HG02759 (cell line): ENCODE measurements at regions not wholly inside any gene's neighbourhood (a gene's known extent, or its start where the extent isn't known, plus 50 kb on each side); places are given as distances from the start of the nearest gene placed in this dataset.
"Not testable (repeated sequence)": the region's sequence is repeated elsewhere in the genome, so short reads cannot be mapped to it uniquely, and the experiment has no call there.

ENCODE experiments used
- ATAC-seq: cut with Tn5 transposase; IDR thresholded peaks from one replicate; pipeline ENCODE4 v1.9.1; 2021; ENCODE audit warnings: mild to moderate bottlenecking, moderate library complexity; ENCODE audit not compliant: unreplicated experiment

DNA sequence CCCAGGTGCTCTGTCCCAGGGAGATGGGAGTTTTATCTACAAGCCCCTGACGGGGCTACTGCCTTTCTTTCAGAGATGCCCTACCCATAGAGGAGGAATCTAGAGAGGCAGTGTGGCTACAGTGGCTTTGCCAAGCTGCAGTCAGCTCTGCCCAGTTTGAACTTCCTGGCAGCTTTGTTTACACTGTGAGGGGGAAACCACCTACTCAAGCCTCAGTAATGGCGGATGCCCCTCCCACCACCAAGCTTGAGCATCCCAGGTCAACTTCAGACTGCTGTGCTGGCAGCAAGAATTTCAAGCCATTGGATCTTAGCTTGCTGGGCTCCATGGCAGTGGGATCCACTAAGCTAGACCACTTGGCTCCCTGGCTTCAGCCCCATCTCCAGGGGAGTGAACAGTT is 53.1 kb upstream of the TMEM252 start:
- not testable (repeated sequence) for ATAC-seq

DNA sequence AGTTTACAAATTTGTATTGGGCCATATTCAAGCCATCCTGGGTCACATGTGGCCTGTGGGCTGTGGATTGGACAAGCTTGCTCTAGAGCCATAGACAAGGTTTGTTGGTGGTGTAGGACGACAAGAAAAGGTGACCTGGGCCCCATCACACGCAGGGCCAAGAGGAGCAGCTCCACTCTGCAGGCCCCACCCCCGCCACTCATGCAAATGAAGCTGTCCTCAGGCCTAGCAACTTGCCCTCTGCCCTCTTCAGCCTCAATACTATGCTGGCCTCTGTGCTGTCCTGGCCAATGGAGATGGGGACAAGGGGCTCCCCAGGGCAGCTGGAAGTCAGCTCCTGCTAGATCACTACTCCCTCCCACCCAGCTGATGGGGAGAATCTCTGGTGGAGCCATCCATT is 55.2 kb upstream of the TMEM252 start:
- ATAC-seq: no peak

DNA sequence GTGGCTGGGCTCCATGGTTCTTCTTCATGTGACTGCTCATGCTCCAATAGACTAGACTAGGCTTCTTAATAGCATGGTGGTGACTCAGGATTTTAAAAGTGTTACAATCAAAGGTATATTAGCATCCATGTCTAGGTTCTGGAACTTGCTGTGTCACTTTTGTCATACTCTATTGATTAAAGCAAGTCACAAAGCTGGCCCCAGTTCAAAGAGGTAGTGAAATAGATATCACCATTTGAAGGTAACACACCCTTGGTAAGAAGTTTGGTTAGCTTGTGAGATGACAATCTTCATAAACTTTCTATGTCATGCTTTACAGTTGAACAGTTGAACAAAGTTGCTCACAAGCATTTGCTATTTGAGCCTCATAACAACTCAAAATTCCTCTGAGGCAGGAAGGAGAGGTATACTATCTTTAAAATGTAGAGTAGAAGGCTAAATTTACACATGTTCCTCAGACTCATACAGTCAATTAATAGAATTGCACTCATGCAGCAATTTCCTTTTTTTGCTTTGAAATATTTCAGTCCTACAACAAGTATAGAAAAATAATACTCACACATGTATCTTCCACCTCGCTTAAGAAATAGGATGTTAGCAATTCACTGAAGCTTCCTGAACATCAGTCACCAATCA is 56.8 kb upstream of the TMEM252 start:
- no peak for ATAC-seq

DNA sequence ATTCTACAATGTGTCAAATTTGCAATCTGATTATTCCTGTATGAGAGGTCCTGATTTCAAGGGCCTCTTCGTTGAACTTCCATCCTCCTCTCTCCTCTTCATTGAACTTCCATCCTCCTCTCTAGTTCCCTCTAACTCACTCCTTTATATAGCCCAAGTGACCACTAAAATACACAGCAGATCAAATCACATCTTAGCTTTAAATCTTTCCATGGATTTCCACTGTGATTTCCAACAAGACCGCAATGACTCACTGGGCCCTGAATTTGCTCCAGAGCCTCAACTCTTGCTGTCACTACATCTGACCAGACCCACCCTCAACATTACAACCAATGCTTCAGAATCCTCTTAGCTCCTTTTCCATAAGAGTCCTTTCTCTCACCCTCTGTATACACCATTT is 59.1 kb upstream of the TMEM252 start:
- no peak for ATAC-seq

- no peak for ATAC-seq
Measured at GRCh38 chr9:68601081-68601480, 60.4 kb upstream of the TMEM252 start.

- ATAC-seq: no peak
Measured at GRCh38 chr9:68603371-68603770, 62.7 kb upstream of the TMEM252 start.

DNA sequence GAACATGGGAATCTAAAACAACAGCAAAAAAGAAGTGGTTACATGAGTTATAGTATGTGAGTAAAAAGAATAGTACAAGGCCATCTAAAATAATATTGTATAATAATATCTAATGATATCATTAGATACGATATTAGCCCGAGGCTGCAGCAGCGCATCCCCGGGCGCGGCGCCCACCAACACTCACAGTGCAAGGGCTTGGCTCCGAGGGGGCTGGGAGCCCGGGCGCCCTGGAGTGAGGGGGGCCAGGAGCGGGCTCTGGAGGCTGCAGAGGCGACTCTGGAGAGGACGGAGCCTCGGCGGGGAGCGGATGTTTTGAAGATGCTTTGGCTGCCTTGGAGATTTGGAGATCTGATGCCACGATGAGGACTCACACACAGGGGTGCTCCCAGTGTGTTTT is 68.1 kb upstream of the TMEM252 start:
- ATAC-seq: no peak

DNA sequence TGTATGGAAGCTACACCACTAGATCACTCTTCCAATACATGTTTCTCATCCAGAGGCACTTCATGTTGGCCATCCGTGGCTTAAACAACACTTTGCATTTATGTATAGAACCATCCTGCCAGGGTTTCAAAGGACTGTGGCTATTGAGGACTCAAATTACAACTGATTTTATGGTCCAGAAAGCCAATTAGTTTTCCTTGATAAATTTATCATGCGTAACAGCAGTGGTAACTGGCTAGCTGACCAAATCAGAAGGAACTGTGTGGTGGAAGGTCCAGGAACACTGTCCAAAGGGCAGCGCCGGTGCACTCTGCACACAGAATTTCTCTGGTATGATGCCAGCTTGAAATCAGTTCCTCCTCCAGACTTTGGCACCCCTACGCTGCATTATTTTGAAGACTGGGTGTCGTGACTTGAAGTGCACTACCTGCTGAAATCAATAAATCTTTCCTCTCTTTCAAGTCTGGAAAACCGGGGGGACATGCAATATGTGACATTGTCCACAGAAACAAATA is 69.3 kb upstream of the TMEM252 start:
- no peak for ATAC-seq

GRCh38 chr9:68614121-68614520 is 73.4 kb upstream of the TMEM252 start:
- ATAC-seq: no peak

- ATAC-seq: not testable (repeated sequence)
Measured at GRCh38 chr9:68617011-68617410, 76.3 kb upstream of the TMEM252 start.

DNA sequence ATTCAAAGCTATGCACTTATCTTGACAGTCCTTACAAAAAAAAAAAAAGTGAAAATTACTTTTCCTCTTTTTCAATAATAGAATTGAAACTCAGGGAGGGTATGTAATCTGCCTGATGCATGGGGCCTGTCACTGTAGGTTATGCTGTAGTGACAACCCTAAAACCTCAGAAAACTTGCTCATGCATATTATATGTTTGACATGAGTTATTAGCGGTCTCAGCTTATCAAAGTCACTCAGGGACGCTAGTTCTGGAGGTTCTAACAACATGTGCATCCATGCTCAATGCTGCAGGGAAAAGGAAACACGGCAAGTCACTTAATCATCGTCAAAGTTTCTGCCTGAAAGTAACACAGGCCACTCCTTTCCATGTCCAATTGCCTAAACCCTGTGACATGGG is 78.4 kb upstream of the TMEM252 start:
- ATAC-seq: no peak

DNA sequence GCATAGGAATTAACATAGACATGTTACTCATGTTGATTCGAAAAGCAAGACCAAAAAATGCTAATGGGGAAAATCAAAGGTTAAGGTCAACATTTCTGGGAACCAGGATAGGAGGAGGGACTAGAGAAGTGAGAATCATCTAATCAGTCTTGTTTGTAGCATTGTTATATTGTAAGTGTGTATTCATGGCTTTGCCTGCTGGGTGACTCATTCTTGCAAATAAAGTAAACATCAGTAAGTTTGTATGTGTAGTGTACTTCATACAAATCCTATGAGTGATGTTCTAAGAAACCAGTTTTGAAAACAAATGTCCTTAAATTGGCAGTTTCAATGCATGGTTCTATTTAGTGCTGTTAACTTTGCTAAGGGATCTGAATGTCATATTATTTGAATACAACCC is 79.0 kb upstream of the TMEM252 start:
- no peak for ATAC-seq

DNA sequence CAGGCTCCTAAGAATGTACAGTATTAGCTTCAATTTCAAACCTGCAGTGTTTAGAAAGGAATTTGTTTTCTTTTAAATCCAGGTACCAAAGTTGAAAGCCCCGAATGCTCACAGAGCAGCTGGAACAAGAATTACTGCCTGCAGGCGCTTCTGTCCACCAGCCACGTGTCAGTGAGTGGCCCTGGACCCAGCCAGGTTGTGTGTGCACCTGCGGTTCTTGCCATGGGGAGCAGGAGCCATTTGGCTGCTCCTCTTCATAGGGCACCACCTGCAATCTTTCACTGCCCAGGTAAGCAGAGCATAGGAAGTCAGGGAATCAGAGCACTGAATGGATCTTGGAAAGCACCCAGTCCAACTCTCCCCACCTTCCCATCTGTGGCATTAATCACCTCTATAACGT is 79.5 kb upstream of the PIP5K1B start:
- no peak for ATAC-seq

GRCh38 chr9:68626526-68626925 is 78.5 kb upstream of the PIP5K1B start:
- ATAC-seq: no peak

GRCh38 chr9:68627104-68627503 is 77.9 kb upstream of the PIP5K1B start:
- ATAC-seq: no peak

DNA sequence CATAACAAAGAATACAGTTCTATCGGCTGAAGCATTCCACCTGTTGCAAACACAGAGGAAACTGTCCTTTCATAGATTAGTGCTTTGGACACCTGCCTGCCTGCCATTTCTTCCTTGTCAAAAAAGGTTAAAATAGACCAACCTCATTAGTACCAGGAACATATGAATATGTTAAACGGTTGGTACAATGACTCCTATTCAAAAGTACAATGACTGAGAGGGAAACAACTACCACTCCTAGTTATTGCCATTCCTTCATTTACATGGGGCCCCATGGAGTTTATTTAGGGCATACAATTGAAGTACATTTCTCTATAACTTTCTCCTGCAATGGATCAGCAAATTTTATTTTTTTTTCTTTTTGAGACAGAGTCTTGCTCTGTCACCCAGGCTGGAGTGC is 77.4 kb upstream of the PIP5K1B start:
- no peak for ATAC-seq

GRCh38 chr9:68629042-68629441 is 76.0 kb upstream of the PIP5K1B start:
- no peak for ATAC-seq

- ATAC-seq: no peak
Measured at GRCh38 chr9:68631811-68632210, 73.2 kb upstream of the PIP5K1B start.

- ATAC-seq: no peak
Measured at GRCh38 chr9:68637020-68637419, 68.0 kb upstream of the PIP5K1B start.

GRCh38 chr9:68639261-68639660 is 65.8 kb upstream of the PIP5K1B start:
- not testable (repeated sequence) for ATAC-seq

DNA sequence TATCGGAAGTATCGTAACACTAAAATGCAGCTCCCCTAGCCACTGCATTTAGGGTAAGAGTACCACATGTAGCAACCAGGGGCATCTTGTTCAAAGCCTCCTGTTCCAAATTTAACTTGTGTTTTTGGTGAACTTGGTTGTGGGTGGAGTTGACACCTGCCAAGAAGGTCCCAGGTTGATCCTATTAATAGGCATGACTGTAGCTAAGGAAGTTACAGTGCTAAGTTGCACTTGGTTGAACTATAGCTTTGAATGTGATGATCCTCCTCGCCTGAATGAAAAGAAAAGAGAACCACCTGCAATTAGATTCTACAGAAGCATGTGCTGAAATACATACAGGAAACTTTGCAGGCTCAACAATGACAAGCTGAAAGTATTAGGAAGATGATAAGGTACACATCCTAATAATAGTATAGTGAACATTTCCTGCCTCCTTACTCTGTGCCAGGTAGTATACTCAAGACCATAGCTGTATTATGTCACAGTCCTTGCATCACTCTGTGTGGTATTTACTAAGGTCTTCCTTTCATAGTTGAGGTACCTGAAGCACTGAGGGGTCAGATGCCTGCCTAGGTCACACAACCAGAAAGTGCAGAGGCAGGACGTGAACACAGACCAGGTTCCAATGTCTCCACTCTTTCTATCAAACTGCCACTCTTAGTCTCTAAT is 64.5 kb upstream of the PIP5K1B start:
- ATAC-seq: peak; percentile 36

DNA sequence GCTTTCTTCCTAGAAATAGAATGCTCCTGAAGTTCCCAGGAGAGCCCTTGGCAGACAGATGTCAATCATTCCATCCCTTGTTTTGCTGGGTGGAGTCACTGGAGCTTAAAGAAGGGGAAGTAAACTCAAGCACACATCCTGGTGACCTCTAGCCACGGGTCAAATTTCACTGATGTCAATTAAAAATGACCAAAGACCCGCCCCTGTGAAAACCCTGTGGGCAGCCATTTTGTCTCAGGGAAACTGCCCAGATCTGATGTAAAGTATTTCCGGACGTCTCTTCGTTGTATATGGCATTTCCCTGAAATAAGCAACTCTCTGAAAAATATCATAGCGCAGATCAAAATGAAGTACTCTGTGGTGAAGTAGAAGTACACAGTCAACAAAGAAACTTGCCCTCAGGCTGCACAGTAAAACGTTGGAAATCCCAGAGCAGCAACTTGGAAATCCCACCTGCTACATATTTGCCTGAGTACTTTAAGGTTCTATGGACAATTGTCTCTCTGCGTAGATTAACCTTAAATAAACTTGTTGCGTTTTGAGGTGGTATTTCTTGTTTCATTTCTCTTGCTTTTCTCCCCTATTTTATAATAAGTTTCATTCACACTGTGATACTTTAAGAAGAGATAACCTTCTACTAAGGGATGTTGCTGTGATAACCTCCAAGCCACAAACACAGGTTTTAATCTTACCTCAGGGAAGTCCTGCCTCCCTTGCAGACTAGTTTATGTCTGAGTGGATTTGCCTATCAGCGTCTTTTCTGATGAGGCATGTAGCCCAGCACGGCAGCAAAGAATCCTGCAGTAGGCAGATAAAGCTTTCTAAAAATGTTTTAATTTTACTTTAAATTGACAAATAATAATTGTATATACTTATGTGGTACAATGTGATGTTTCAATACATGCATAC is 60.9 kb upstream of the PIP5K1B start:
- ATAC-seq: peak; percentile 65
